ENCODE measurements at regions not wholly inside any gene's neighbourhood (a gene's known extent, or its start where the extent isn't known, plus 50 kb on each side); places are given as distances from the start of the nearest gene placed in this dataset.

DNA sequence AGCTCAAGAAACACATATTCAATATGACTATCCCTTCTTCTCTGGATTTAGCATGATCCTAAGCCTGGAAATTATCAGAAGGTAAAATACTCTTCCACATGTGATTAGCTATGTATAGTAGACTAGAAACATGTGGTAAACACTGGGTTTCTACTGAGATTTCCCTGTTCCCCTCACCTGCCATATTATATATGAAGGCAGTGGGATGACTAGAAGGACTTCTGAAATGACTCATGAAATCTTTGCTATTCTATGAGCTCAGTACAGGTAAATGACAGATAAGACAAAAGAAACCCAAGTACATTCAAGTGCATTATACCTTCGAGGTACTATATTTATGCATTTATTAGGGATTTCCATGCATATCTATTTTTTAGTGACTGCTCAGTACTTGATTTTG is 152.9 kb downstream of the DNAJB9 start (continued):
- TF ChIP-seq, protein P1, sequence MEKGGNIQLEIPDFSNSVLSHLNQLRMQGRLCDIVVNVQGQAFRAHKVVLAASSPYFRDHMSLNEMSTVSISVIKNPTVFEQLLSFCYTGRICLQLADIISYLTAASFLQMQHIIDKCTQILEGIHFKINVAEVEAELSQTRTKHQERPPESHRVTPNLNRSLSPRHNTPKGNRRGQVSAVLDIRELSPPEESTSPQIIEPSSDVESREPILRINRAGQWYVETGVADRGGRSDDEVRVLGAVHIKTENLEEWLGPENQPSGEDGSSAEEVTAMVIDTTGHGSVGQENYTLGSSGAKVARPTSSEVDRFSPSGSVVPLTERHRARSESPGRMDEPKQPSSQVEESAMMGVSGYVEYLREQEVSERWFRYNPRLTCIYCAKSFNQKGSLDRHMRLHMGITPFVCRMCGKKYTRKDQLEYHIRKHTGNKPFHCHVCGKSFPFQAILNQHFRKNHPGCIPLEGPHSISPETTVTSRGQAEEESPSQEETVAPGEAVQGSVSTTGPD (CRISPR knock-in tag; IDR thresholded peaks at IDR 0.05) = no peak

DNA sequence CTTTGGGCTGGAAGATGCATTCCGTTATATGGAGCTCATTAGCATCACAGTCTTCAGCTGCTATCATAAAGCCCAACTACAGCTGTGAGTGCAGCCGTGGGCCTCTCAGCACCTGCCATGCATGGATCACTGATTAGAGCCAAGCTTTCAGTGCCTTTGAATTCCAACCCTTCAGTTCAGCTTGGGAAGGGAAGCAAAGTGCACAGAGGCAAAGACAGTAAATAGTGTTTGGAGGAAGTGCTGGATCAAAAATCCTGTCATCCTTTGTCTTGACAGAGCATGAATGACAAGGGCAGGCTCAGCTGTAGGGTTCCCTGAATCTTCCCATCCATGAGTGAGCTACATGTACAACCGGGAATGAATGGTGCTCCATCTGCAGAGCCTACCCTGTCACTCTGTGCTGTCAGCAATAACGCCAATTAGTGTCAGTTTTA is 153.7 kb downstream of the DNAJB9 start:
- FAIRE-seq = no peak

More for the DNA sequence above, 153.7 kb downstream of the DNAJB9 start:
- DNase-seq (ENCODE audit: low spot score) (no peak), ATAC-seq (no peak)
- no peak overlapping the region for H2AFZ ChIP-seq (ENCODE audit: low read length)
- H3K79me2 ChIP-seq (ENCODE audit: insufficient read depth, low read length) = no peaks in the 10 kb centered on the region
- POLR2A ChIA-PET = no interaction called here
- H3K9me3 ChIP-seq (ENCODE audit: low read length) = no peaks in the 10 kb centered on the region
- no TSS peak for BruUV-seq (replicated peaks)
- no peak for TF ChIP-seq GATAD1 (CRISPR knock-in tag; IDR thresholded peaks at IDR 0.05)
- no peak for TF ChIP-seq ZKSCAN1 (IDR thresholded peaks at IDR 0.05; ENCODE audit: low read length)
- TF ChIP-seq RAD21 (CRISPR knock-in tag; IDR thresholded peaks at IDR 0.05) = no peak
- TF ChIP-seq ZNF224 (CRISPR knock-in tag; IDR thresholded peaks at IDR 0.05) = no peak
- no peak for TF ChIP-seq POLR2G (IDR thresholded peaks at IDR 0.05; ENCODE audit: low read depth, low read length)
- no peak for TF ChIP-seq NONO (IDR thresholded peaks at IDR 0.05)
- no peak for TF ChIP-seq NONO (CRISPR knock-in tag; conservative IDR thresholded peaks at IDR 0.05)
- TF ChIP-seq ZSCAN25 (CRISPR knock-in tag; IDR thresholded peaks at IDR 0.05) = no peak
- no peak for TF ChIP-seq PPARG (CRISPR knock-in tag; conservative IDR thresholded peaks at IDR 0.05)
- no peak for TF ChIP-seq ZBTB7A (CRISPR knock-in tag; IDR thresholded peaks at IDR 0.05)
- TF ChIP-seq TBX2 (CRISPR knock-in tag; IDR thresholded peaks at IDR 0.05; ENCODE audit: borderline replicate concordance) = no peak
- no peak for TF ChIP-seq GLI4 (CRISPR knock-in tag; IDR thresholded peaks at IDR 0.05; ENCODE audit: borderline replicate concordance)
- TF ChIP-seq ZNF746 (CRISPR knock-in tag; IDR thresholded peaks at IDR 0.05) = no peak
- no peak for TF ChIP-seq ZNF282 (IDR thresholded peaks at IDR 0.05; ENCODE audit: partially characterized antibody)
- TF ChIP-seq ZNF674 (CRISPR knock-in tag; IDR thresholded peaks at IDR 0.05; ENCODE audit: low read depth) = no peak
- no peak for TF ChIP-seq MTA3 (CRISPR knock-in tag; IDR thresholded peaks at IDR 0.05)
- TF ChIP-seq KDM5A (IDR thresholded peaks at IDR 0.05; ENCODE audit: borderline replicate concordance, low read length) = no peak
- TF ChIP-seq FOSL2 (CRISPR knock-in tag; IDR thresholded peaks at IDR 0.05) = no peak
- no peak for TF ChIP-seq ZNF432 (CRISPR knock-in tag; IDR thresholded peaks at IDR 0.05; ENCODE audit: borderline replicate concordance)
- no peak for TF ChIP-seq ZNF614 (CRISPR knock-in tag; IDR thresholded peaks at IDR 0.05; ENCODE audit: borderline replicate concordance)
- no peak for TF ChIP-seq RFX1 (IDR thresholded peaks at IDR 0.05)
- H3K36me3 ChIP-seq (replicated peaks in 1 of 2; ENCODE audit: control insufficient read depth in 1 of 2, insufficient read depth in 2 of 2, low read length in 2 of 2) = no peaks in the 10 kb centered on the region
- H4K20me1 ChIP-seq (ENCODE audit: insufficient read depth, low read length) = no peaks in the 10 kb centered on the region
- CTCF ChIA-PET (ENCODE audit: low intra/inter-chr PET ratio, low total read pairs) = no interaction called here
- no peak overlapping the region for H3K9ac ChIP-seq (ENCODE audit: insufficient read depth, low read depth, low read length)
- no peak overlapping the region for H3K27ac ChIP-seq (ENCODE audit: extremely low read length, insufficient read depth, low read length)
- no peak overlapping the region for H3K4me3 ChIP-seq (replicated peaks in 1 of 3; ENCODE audit: insufficient read depth in 1 of 3, low read depth in 2 of 3, low read length in 3 of 3)
- H3K27me3 ChIP-seq (ENCODE audit: control insufficient read depth in 1 of 2, insufficient read depth in 2 of 2, low read length in 2 of 2) = no peaks in the 10 kb centered on the region
- 0% methylated on average over 4 of the region's 4 CpGs for WGBS (ENCODE audit: low lambda C conversion rate)
- no peaks in the 10 kb centered on the region for H3K4me1 ChIP-seq (ENCODE audit: insufficient read depth, low read length)
- H3K4me2 ChIP-seq (ENCODE audit: low read depth, low read length) = no peak overlapping the region
- in situ Hi-C loops (cut with HindIII; ENCODE audit: extremely low pct_ligation_motif_present, low pct_unique_long_range_greater_than_20kb) = no loop called here
- intact Hi-C loops (cut with micrococcal nuclease; ENCODE audit: unreplicated experiment) = no loop called here
